Type B pancreatic cell (in vitro differentiated cells): ENCODE measurements at regions not wholly inside any gene's neighbourhood (a gene's known extent, or its start where the extent isn't known, plus 50 kb on each side); places are given as distances from the start of the nearest gene placed in this dataset.

Experiments used
- DNase-seq: peaks from one replicate; pipeline ENCODE4 v3.0.0; 2021; ENCODE audit warnings: mixed read lengths; ENCODE audit not compliant: unreplicated experiment; ENCODE audit errors: extremely low spot score
- H3K27ac Mint-ChIP-seq: 2 replicates; pipeline ENCODE4 v1.8.0; 2021; ENCODE audit warnings: mild to moderate bottlenecking, mixed read lengths
- H3K27me3 Mint-ChIP-seq: 2 replicates; pipeline ENCODE4 v1.8.0; 2021; ENCODE audit warnings: mixed read lengths
- H3K36me3 Mint-ChIP-seq: 2 replicates; pipeline ENCODE4 v1.8.0; 2021; ENCODE audit warnings: mixed read lengths
- H3K4me1 Mint-ChIP-seq: one replicate; pipeline ENCODE4 v1.8.0; 2021; ENCODE audit warnings: mixed read lengths; ENCODE audit not compliant: unreplicated experiment
- H3K4me3 Mint-ChIP-seq: 2 replicates; pipeline ENCODE4 v1.8.0; 2021; ENCODE audit warnings: mild to moderate bottlenecking, mixed read lengths
- H3K9me3 Mint-ChIP-seq: 2 replicates; pipeline ENCODE4 v1.8.0; 2021; ENCODE audit warnings: mixed read lengths
- CTCF ChIP-seq: fragments of 200-600 bp; sonication (generic); conservative IDR thresholded peaks from 2 replicates; pipeline ENCODE4 v1.5.0; 2021; ENCODE audit warnings: antibody characterized with exemption, mild to moderate bottlenecking

GRCh38 chr20:55678126-55678525 is 327.2 kb downstream of the CBLN4 start:
- Mint-ChIP-seq H3K9me3 (no peaks in the 10 kb centered on the region), H3K36me3 (no peaks in the 10 kb centered on the region), H3K4me3 (no peak overlapping the region), H3K27me3 (no peaks in the 10 kb centered on the region), H3K4me1 (no peaks in the 10 kb centered on the region), H3K27ac (no peak overlapping the region)
- TF ChIP-seq CTCF, result no peak
- no peak for DNase-seq

- no peak for TF ChIP-seq CTCF
- no peaks in the 10 kb centered on the region for H3K4me1 Mint-ChIP-seq
- no peak overlapping the region for H3K4me3 Mint-ChIP-seq
- H3K27ac Mint-ChIP-seq, result no peak overlapping the region
- no peak for DNase-seq
- no peaks in the 10 kb centered on the region for H3K9me3 Mint-ChIP-seq
- no peaks in the 10 kb centered on the region for H3K27me3 Mint-ChIP-seq
- H3K36me3 Mint-ChIP-seq, result no peaks in the 10 kb centered on the region
These were observed 328.3 kb downstream of the CBLN4 start for GRCh38 chr20:55677011-55677410.

- no peaks in the 10 kb centered on the region for H3K36me3 Mint-ChIP-seq
- no peak overlapping the region for H3K4me3 Mint-ChIP-seq
- H3K27me3 Mint-ChIP-seq, result no peaks in the 10 kb centered on the region
- no peak for DNase-seq
- H3K4me1 Mint-ChIP-seq, result no peaks in the 10 kb centered on the region
- no peak overlapping the region for H3K27ac Mint-ChIP-seq
- TF ChIP-seq CTCF, result no peak
- no peaks in the 10 kb centered on the region for H3K9me3 Mint-ChIP-seq
These were observed 329.2 kb downstream of the CBLN4 start for GRCh38 chr20:55676097-55676496.

GRCh38 chr20:55668631-55669030 is 336.7 kb downstream of the CBLN4 start:
- Mint-ChIP-seq H3K27ac (no peak overlapping the region), H3K9me3 (no peaks in the 10 kb centered on the region), H3K27me3 (peaks cover 14% of the 10 kb centered on the region), H3K4me3 (no peak overlapping the region), H3K4me1 (peaks cover 5% of the 10 kb centered on the region), H3K36me3 (no peaks in the 10 kb centered on the region)
- no peak for TF ChIP-seq CTCF
- DNase-seq, result no peak

GRCh38 chr20:55667955-55668354 is 337.4 kb downstream of the CBLN4 start:
- Mint-ChIP-seq H3K9me3 (no peaks in the 10 kb centered on the region), H3K27ac (no peak overlapping the region), H3K36me3 (no peaks in the 10 kb centered on the region), H3K27me3 (peaks cover 14% of the 10 kb centered on the region), H3K4me1 (peaks cover 5% of the 10 kb centered on the region), H3K4me3 (no peak overlapping the region)
- TF ChIP-seq CTCF, result no peak
- no peak for DNase-seq

- Mint-ChIP-seq H3K27me3 (peaks cover 16% of the 10 kb centered on the region), H3K36me3 (no peaks in the 10 kb centered on the region), H3K9me3 (no peaks in the 10 kb centered on the region), H3K4me3 (no peak overlapping the region), H3K4me1 (peaks cover 5% of the 10 kb centered on the region), H3K27ac (no peak overlapping the region)
- no peak for DNase-seq
- no peak for TF ChIP-seq CTCF
These were observed 338.3 kb downstream of the CBLN4 start for GRCh38 chr20:55667024-55667423.
